Smooth muscle cell (in vitro differentiated cells): ENCODE measurements at regions not wholly inside any gene's neighbourhood (a gene's known extent, or its start where the extent isn't known, plus 50 kb on each side); places are given as distances from the start of the nearest gene placed in this dataset.

Source experiments
- DNase-seq: peaks from one replicate; lab custom pipeline; 2025; ENCODE audit not compliant: unreplicated experiment; lab: John Stamatoyannopoulos, UW
- H2AFZ ChIP-seq: fragments of 200-600 bp; sonication (generic); 2 replicates; pipeline ENCODE4 v1.6.0; 2016; ENCODE audit warnings: antibody characterized with exemption, low read depth, mild to moderate bottlenecking
- H3F3A ChIP-seq: fragments of 200-600 bp; sonication (generic); 2 replicates; pipeline ENCODE4 v1.6.0; 2017; ENCODE audit warnings: antibody characterized with exemption, low read depth
- H3K27ac ChIP-seq: fragments of 200-600 bp; sonication (generic); 2 replicates; pipeline ENCODE4 v1.5.1; 2016; ENCODE audit warnings: low read depth, mild to moderate bottlenecking
- H3K27me3 ChIP-seq: fragments of 200-600 bp; sonication (generic); 2 replicates; pipeline ENCODE4 v1.6.1; 2016; ENCODE audit warnings: low read depth, mild to moderate bottlenecking
- H3K36me3 ChIP-seq: fragments of 200-600 bp; sonication (generic); 2 replicates; pipeline ENCODE4 v1.5.1; 2016; ENCODE audit warnings: low read depth
- H3K4me1 ChIP-seq: fragments of 200-600 bp; sonication (generic); 2 replicates; pipeline ENCODE4 v1.5.1; 2016; ENCODE audit warnings: low read depth
- H3K4me2 ChIP-seq: fragments of 200-600 bp; sonication (generic); 2 replicates; pipeline ENCODE4 v1.6.0; 2016; ENCODE audit warnings: mild to moderate bottlenecking
- H3K4me3 ChIP-seq: fragments of 200-600 bp; sonication (generic); 2 replicates; pipeline ENCODE4 v1.5.1; 2016; ENCODE audit warnings: mild to moderate bottlenecking
- H3K79me2 ChIP-seq: fragments of 200-600 bp; sonication (generic); 2 replicates; pipeline ENCODE4 v1.6.0; 2016; ENCODE audit warnings: low read depth, mild to moderate bottlenecking
- H3K9ac ChIP-seq: fragments of 200-600 bp; sonication (generic); 2 replicates; pipeline ENCODE4 v1.6.0; 2016; ENCODE audit warnings: low read depth
- H3K9me3 ChIP-seq: fragments of 200-600 bp; sonication (generic); replicated peaks from 2 replicates; pipeline ENCODE4 v1.5.1; 2016; ENCODE audit warnings: low read depth
- H4K20me1 ChIP-seq: fragments of 200-600 bp; sonication (generic); 2 replicates; pipeline ENCODE4 v1.6.0; 2016; ENCODE audit warnings: low read depth
- CTCF ChIP-seq: fragments of 200-600 bp; sonication (generic); IDR thresholded peaks from 2 replicates; pipeline ENCODE4 v1.5.1; 2017; ENCODE audit warnings: borderline replicate concordance, mild to moderate bottlenecking, antibody characterized with exemption; ENCODE audit not compliant: insufficient read depth, poor library complexity, severe bottlenecking
- WGBS: methylation state at CpG from one replicate; pipeline ENCODE4 v1.1.7; 2016; ENCODE audit warnings: low lambda C conversion rate; 5-methylcytosine and 5-hydroxymethylcytosine counted together

DNA sequence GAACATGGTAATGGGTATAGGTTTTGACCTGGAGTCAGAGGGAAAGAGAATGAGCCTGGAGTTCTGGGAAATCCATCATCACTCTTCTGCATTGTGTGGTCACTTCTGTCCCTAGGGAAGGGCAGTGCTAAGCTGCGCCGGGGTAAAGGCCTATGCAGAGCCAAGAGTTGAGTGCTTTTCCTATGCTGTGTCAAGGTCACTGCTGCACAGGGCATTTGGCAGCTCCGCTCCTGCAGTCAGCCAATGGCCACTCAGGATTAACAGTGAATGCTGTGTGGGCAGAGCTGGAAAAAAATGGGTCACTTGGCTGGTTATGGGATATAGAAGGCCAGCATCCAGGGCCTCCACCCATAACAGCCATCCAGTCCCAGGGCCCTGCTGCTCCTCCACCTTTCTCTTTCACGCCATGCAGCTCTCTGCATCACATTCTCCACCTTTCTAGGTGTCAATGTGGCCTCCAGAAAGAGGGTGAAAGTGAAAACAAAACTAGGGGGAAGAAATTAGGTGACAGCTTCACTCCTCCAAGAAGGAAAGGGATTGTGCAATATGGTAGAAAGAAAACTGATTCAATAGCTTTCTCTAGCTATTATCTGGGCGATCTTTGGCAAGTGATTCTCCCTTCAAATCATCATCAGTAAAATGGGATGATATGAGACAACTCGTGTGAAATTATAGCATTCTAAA is 279.3 kb upstream of the ANKRD55 start:
- peaks cover 3% of the 10 kb centered on the region for H3K4me1 ChIP-seq
- no peaks in the 10 kb centered on the region for H3K79me2 ChIP-seq
- H3K9me3 ChIP-seq: no peaks in the 10 kb centered on the region
- H3K36me3 ChIP-seq: no peaks in the 10 kb centered on the region
- H4K20me1 ChIP-seq: no peaks in the 10 kb centered on the region
- TF ChIP-seq CTCF: no peak
- no peaks in the 10 kb centered on the region for H3K27me3 ChIP-seq
- H3K4me2 ChIP-seq: no peak overlapping the region
- WGBS: 96% methylated on average over 6 of the region's 6 CpGs
- no peak overlapping the region for H3K27ac ChIP-seq
- no peak for DNase-seq
- peaks cover 17% of the 10 kb centered on the region for H3F3A ChIP-seq
- H3K4me3 ChIP-seq: no peak overlapping the region
- no peak overlapping the region for H3K9ac ChIP-seq
- H2AFZ ChIP-seq: no peak overlapping the region

DNA sequence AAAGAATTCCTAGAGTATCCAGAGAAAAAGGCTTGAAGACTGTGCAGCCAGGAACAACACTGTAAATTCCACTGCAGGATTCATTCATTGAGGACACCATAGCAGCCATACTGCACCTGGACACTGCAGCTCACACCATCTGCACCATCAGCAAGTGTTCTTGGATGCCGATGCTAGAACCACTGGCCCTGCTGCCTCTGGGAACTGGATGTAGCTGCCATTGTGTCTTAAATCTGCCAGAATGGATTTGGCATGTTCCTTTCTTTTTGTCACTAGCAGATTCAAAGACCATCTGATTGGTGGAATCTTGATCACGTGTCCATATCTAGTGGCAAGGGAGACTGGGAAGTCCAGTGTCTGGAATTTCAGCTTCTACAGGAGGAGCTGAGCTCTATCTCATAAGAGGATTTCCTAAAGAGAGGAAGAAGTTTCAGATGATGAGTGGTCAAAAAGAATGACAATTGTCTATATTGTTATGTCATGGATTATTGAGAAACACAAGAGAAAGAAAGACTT is 278.3 kb upstream of the ANKRD55 start:
- DNase-seq: no peak
- WGBS: 98% methylated on average over 2 of the region's 2 CpGs
- H3K4me1 ChIP-seq: peaks cover 3% of the 10 kb centered on the region
- no peak for TF ChIP-seq CTCF
- H3K4me3 ChIP-seq: no peak overlapping the region
- no peaks in the 10 kb centered on the region for H4K20me1 ChIP-seq
- H3K9me3 ChIP-seq: no peaks in the 10 kb centered on the region
- no peaks in the 10 kb centered on the region for H3K79me2 ChIP-seq
- no peak overlapping the region for H3K4me2 ChIP-seq
- H3F3A ChIP-seq: peaks cover 9% of the 10 kb centered on the region
- H3K36me3 ChIP-seq: no peaks in the 10 kb centered on the region
- H3K27me3 ChIP-seq: no peaks in the 10 kb centered on the region
- H3K9ac ChIP-seq: no peak overlapping the region
- no peak overlapping the region for H3K27ac ChIP-seq
- H2AFZ ChIP-seq: no peak overlapping the region

DNA sequence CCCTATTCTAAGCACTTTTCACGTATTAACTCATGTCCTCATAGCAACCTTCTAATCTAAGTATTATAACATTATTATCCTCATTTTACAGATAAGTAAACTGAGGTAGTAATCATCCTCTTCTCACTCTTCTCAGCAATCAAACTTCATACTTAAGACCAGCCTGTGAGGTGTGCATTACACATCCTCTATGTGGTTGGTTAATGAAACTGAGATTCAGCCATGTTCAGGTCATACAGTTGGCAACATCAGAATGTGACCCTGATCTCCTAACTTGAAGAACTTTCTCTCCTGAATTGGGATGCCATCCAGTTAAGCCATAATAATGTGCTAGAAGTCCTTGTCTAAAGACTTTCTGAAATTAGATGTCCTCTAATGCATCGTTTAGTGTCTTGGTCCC is 275.1 kb upstream of the ANKRD55 start:
- H3K27ac ChIP-seq: no peak overlapping the region
- no peaks in the 10 kb centered on the region for H3K36me3 ChIP-seq
- H3K27me3 ChIP-seq: no peaks in the 10 kb centered on the region
- H3K4me3 ChIP-seq: no peak overlapping the region
- no peak for TF ChIP-seq CTCF
- H3K9ac ChIP-seq: no peak overlapping the region
- no peak overlapping the region for H3K4me2 ChIP-seq
- H3K4me1 ChIP-seq: no peaks in the 10 kb centered on the region
- no peaks in the 10 kb centered on the region for H3K9me3 ChIP-seq
- no peaks in the 10 kb centered on the region for H3K79me2 ChIP-seq
- WGBS: 91% methylated on average over 2 of the region's 2 CpGs
- no peaks in the 10 kb centered on the region for H4K20me1 ChIP-seq
- no peaks in the 10 kb centered on the region for H3F3A ChIP-seq
- no peak for DNase-seq
- H2AFZ ChIP-seq: no peak overlapping the region
